ENCODE measurements at regions not wholly inside any gene's neighbourhood (a gene's known extent, or its start where the extent isn't known, plus 50 kb on each side); places are given as distances from the start of the nearest gene placed in this dataset.

- H3K9me3 ChIP-seq (ENCODE audit: severe bottlenecking) = no peaks in the 10 kb centered on the region
- H3K36me3 ChIP-seq = no peaks in the 10 kb centered on the region
- no peak for DNase-seq
- no peaks in the 10 kb centered on the region for H3K27me3 ChIP-seq (ENCODE audit: insufficient read depth, low read depth, severe bottlenecking)
- no peak overlapping the region for H3K4me3 ChIP-seq (ENCODE audit: low read depth, low read length)
- TF ChIP-seq CTCF (IDR thresholded peaks at IDR 0.05; ENCODE audit: low read depth, low read length) = no peak
- no peak overlapping the region for H3K27ac ChIP-seq
Observed at GRCh38 chr16:64845071-64845470, 276.8 kb downstream of the CDH11 start.

- Histone ChIP-seq H3K9me3 (ENCODE audit: severe bottlenecking) (no peaks in the 10 kb centered on the region), H3K27ac (no peak overlapping the region), H3K4me3 (ENCODE audit: low read depth, low read length) (no peak overlapping the region), H3K27me3 (ENCODE audit: insufficient read depth, low read depth, severe bottlenecking) (no peaks in the 10 kb centered on the region), H3K36me3 (no peaks in the 10 kb centered on the region)
- TF ChIP-seq CTCF (IDR thresholded peaks at IDR 0.05; ENCODE audit: low read depth, low read length) = no peak
- DNase-seq = no peak
Observed at GRCh38 chr16:64841482-64841881, 280.4 kb downstream of the CDH11 start.

GRCh38 chr16:64841071-64841470 is 280.8 kb downstream of the CDH11 start:
- Histone ChIP-seq H3K4me3 (ENCODE audit: low read depth, low read length) (no peak overlapping the region), H3K36me3 (no peaks in the 10 kb centered on the region), H3K9me3 (ENCODE audit: severe bottlenecking) (no peaks in the 10 kb centered on the region), H3K27me3 (ENCODE audit: insufficient read depth, low read depth, severe bottlenecking) (no peaks in the 10 kb centered on the region), H3K27ac (no peak overlapping the region)
- no peak for DNase-seq
- no peak for TF ChIP-seq CTCF (IDR thresholded peaks at IDR 0.05; ENCODE audit: low read depth, low read length)

GRCh38 chr16:64830653-64831052 is 291.2 kb downstream of the CDH11 start:
- no peaks in the 10 kb centered on the region for H3K36me3 ChIP-seq
- DNase-seq = no peak
- H3K27ac ChIP-seq = no peak overlapping the region
- peaks cover 3% of the 10 kb centered on the region for H3K9me3 ChIP-seq (ENCODE audit: severe bottlenecking)
- no peak overlapping the region for H3K4me3 ChIP-seq (ENCODE audit: low read depth, low read length)
- TF ChIP-seq CTCF (IDR thresholded peaks at IDR 0.05; ENCODE audit: low read depth, low read length) = no peak
- no peaks in the 10 kb centered on the region for H3K27me3 ChIP-seq (ENCODE audit: insufficient read depth, low read depth, severe bottlenecking)

GRCh38 chr16:64829678-64830077 is 292.2 kb downstream of the CDH11 start:
- H3K27ac ChIP-seq = no peak overlapping the region
- H3K36me3 ChIP-seq = no peaks in the 10 kb centered on the region
- peaks cover 3% of the 10 kb centered on the region for H3K9me3 ChIP-seq (ENCODE audit: severe bottlenecking)
- no peak for TF ChIP-seq CTCF (IDR thresholded peaks at IDR 0.05; ENCODE audit: low read depth, low read length)
- no peak for DNase-seq
- no peak overlapping the region for H3K4me3 ChIP-seq (ENCODE audit: low read depth, low read length)
- H3K27me3 ChIP-seq (ENCODE audit: insufficient read depth, low read depth, severe bottlenecking) = no peaks in the 10 kb centered on the region

- H3K27ac ChIP-seq = no peak overlapping the region
- H3K4me3 ChIP-seq (ENCODE audit: low read depth, low read length) = no peak overlapping the region
- H3K27me3 ChIP-seq (ENCODE audit: insufficient read depth, low read depth, severe bottlenecking) = no peaks in the 10 kb centered on the region
- no peaks in the 10 kb centered on the region for H3K36me3 ChIP-seq
- DNase-seq = no peak
- TF ChIP-seq CTCF (IDR thresholded peaks at IDR 0.05; ENCODE audit: low read depth, low read length) = no peak
- no peaks in the 10 kb centered on the region for H3K9me3 ChIP-seq (ENCODE audit: severe bottlenecking)
Observed at GRCh38 chr16:64826374-64826773, 295.5 kb downstream of the CDH11 start.
